ENCODE measurements at regions not wholly inside any gene's neighbourhood (a gene's known extent, or its start where the extent isn't known, plus 50 kb on each side); places are given as distances from the start of the nearest gene placed in this dataset.
"Not testable (repeated sequence)": the region's sequence is repeated elsewhere in the genome, so short reads cannot be mapped to it uniquely, and the experiment has no call there.

DNA sequence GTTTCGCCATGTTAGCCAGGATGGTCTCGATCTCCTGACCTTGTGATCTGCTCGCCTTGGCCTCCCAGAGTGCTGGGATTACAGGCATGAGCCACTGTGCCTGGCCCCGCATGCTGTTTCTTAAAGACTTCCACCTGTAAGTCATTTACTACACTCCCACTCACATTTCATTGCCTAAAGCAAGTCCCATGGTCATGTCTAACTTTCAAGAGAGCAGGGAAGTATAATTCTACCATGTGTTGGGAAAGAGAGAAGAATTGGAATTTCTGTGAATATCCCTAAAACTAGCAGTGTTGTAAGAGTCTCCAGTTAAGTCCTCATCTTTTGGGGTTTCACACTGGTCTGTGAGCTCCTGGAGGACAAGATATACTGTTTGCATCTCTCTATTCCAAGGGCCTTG lies 139.7 kb downstream of the EMP1 start:
- H3K9ac ChIP-seq (ENCODE audit: low read length), result no peak overlapping the region
- no peaks in the 10 kb centered on the region for H3K36me3 ChIP-seq (replicated peaks; ENCODE audit: insufficient read depth, low read length)
- H3K27me3 ChIP-seq (replicated peaks; ENCODE audit: insufficient read depth, low read length), result no peaks in the 10 kb centered on the region
- no peaks in the 10 kb centered on the region for H4K20me1 ChIP-seq (ENCODE audit: insufficient read depth, low read length)
- no peaks in the 10 kb centered on the region for H3K4me1 ChIP-seq (ENCODE audit: low read length)
- no peaks in the 10 kb centered on the region for H3K9me3 ChIP-seq (replicated peaks; ENCODE audit: insufficient read depth, low read length)
- H3F3A ChIP-seq (ENCODE audit: insufficient read depth, low read length), result no peaks in the 10 kb centered on the region
- H3K4me2 ChIP-seq (ENCODE audit: low read depth, low read length), result no peak overlapping the region
- no peak for DNase-seq
- H3K79me2 ChIP-seq (ENCODE audit: low read length), result no peaks in the 10 kb centered on the region
- no peak overlapping the region for H2AFZ ChIP-seq (ENCODE audit: low read length)
- no peak overlapping the region for H3K27ac ChIP-seq (ENCODE audit: low read length)
- no peak for TF ChIP-seq EZH2 (optimal IDR thresholded peaks at IDR 0.05; ENCODE audit: low read depth, low read length)
- no peak for TF ChIP-seq EZH2phosphoT487 (IDR thresholded peaks at IDR 0.05; ENCODE audit: low read length)
- H3K4me3 ChIP-seq (ENCODE audit: low read length), result no peak overlapping the region
- no peaks in the 10 kb centered on the region for H3K9me2 ChIP-seq (replicated peaks; ENCODE audit: insufficient read depth, low read length)

- TF ChIP-seq EZH2 (optimal IDR thresholded peaks at IDR 0.05; ENCODE audit: low read depth, low read length) (no peak), CTCF (IDR thresholded peaks at IDR 0.05; ENCODE audit: low read length) (no peak), EZH2phosphoT487 (IDR thresholded peaks at IDR 0.05; ENCODE audit: low read length) (no peak)
- DNase-seq, result no peak
- Histone ChIP-seq H3K4me2 (ENCODE audit: low read depth, low read length) (no peak overlapping the region), H3F3A (ENCODE audit: insufficient read depth, low read length) (no peaks in the 10 kb centered on the region), H3K79me2 (ENCODE audit: low read length) (no peaks in the 10 kb centered on the region), H4K20me1 (ENCODE audit: insufficient read depth, low read length) (no peaks in the 10 kb centered on the region), H3K4me3 (ENCODE audit: low read length) (no peak overlapping the region), H3K9ac (ENCODE audit: low read length) (no peak overlapping the region), H3K27me3 (replicated peaks; ENCODE audit: insufficient read depth, low read length) (no peaks in the 10 kb centered on the region), H3K27ac (ENCODE audit: low read length) (no peak overlapping the region), H3K36me3 (replicated peaks; ENCODE audit: insufficient read depth, low read length) (no peaks in the 10 kb centered on the region), H3K9me3 (replicated peaks; ENCODE audit: insufficient read depth, low read length) (no peaks in the 10 kb centered on the region), H3K4me1 (ENCODE audit: low read length) (no peaks in the 10 kb centered on the region), H2AFZ (ENCODE audit: low read length) (no peak overlapping the region), H3K9me2 (replicated peaks; ENCODE audit: insufficient read depth, low read length) (no peaks in the 10 kb centered on the region)
These were observed 132.0 kb downstream of the EMP1 start for GRCh38 chr12:13328535-13328934.

DNA sequence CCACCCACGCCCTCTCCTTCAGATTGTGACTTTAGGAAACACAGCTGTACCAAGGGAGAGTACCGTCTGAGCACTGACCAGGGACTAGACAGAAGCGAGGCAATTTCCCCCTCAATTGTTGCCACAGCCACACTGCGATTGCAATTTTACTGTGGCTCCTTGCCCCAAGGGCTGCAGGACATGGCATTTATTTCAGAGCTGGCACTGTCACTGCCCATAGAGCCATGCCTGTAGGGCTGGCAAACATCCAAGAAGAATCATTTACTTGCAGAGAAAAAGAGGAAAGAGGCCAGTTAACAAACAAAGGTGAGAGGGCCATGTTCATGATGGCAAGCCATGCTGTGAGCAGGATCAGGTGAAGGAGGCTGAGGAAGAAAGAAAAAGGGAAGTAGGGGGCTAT lies 129.6 kb downstream of the EMP1 start:
- Histone ChIP-seq H4K20me1 (ENCODE audit: insufficient read depth, low read length) (no peaks in the 10 kb centered on the region), H3K4me1 (ENCODE audit: low read length) (no peaks in the 10 kb centered on the region), H2AFZ (ENCODE audit: low read length) (no peak overlapping the region), H3K27ac (ENCODE audit: low read length) (no peak overlapping the region), H3K9me2 (replicated peaks; ENCODE audit: insufficient read depth, low read length) (no peaks in the 10 kb centered on the region), H3K79me2 (ENCODE audit: low read length) (no peaks in the 10 kb centered on the region), H3F3A (ENCODE audit: insufficient read depth, low read length) (no peaks in the 10 kb centered on the region), H3K4me3 (ENCODE audit: low read length) (no peak overlapping the region), H3K9ac (ENCODE audit: low read length) (no peak overlapping the region), H3K27me3 (replicated peaks; ENCODE audit: insufficient read depth, low read length) (no peaks in the 10 kb centered on the region), H3K4me2 (ENCODE audit: low read depth, low read length) (no peak overlapping the region), H3K9me3 (replicated peaks; ENCODE audit: insufficient read depth, low read length) (no peaks in the 10 kb centered on the region), H3K36me3 (replicated peaks; ENCODE audit: insufficient read depth, low read length) (no peaks in the 10 kb centered on the region)
- no peak for DNase-seq
- TF ChIP-seq CTCF (IDR thresholded peaks at IDR 0.05; ENCODE audit: low read length), result no peak
- TF ChIP-seq EZH2 (optimal IDR thresholded peaks at IDR 0.05; ENCODE audit: low read depth, low read length), result no peak
- TF ChIP-seq EZH2phosphoT487 (IDR thresholded peaks at IDR 0.05; ENCODE audit: low read length), result no peak

GRCh38 chr12:13325037-13325436 lies 128.5 kb downstream of the EMP1 start:
- not testable (repeated sequence) for H3K4me3 ChIP-seq (ENCODE audit: low read length); H3K9me2 ChIP-seq (replicated peaks; ENCODE audit: insufficient read depth, low read length); H3K27ac ChIP-seq (ENCODE audit: low read length); DNase-seq; H3K79me2 ChIP-seq (ENCODE audit: low read length); H3K36me3 ChIP-seq (replicated peaks; ENCODE audit: insufficient read depth, low read length); H4K20me1 ChIP-seq (ENCODE audit: insufficient read depth, low read length); H3K4me2 ChIP-seq (ENCODE audit: low read depth, low read length); H3K27me3 ChIP-seq (replicated peaks; ENCODE audit: insufficient read depth, low read length); H3K9me3 ChIP-seq (replicated peaks; ENCODE audit: insufficient read depth, low read length); H3F3A ChIP-seq (ENCODE audit: insufficient read depth, low read length); H3K9ac ChIP-seq (ENCODE audit: low read length); H2AFZ ChIP-seq (ENCODE audit: low read length); H3K4me1 ChIP-seq (ENCODE audit: low read length)

Measured in MM.1S (cell line).